Right lobe of liver (tissue), 4 donors: ENCODE measurements at regions not wholly inside any gene's neighbourhood (a gene's known extent, or its start where the extent isn't known, plus 50 kb on each side); places are given as distances from the start of the nearest gene placed in this dataset.

Experiments used
- CTCF ChIP-seq, 4 donors: fragments of 200-600 bp in 3 of 4; fragments of 450-650 bp in 1 of 4; IDR thresholded peaks; one replicate each; pipeline versions ENCODE4 v1.5.1 to v1.8.0; 2016 to 2022; ENCODE audit warnings: antibody characterized with exemption in 4 of 4, mild to moderate bottlenecking in 2 of 4
- POLR2A ChIP-seq: fragments of 450-650 bp; IDR thresholded peaks from one replicate; pipeline ENCODE4 v1.6.1; 2017; ENCODE audit warnings: antibody characterized with exemption, mild to moderate bottlenecking
- donor health status: DM: no; HTN: no; CAD: no.
- donor health status: DM: no; HTN: no; CAD: no.
- donor health status: DM: no; HTN: yes; CAD: no.

GRCh38 chr7:85415743-85416142 lies 228.9 kb upstream of the SEMA3D start:
- TF ChIP-seq CTCF (IDR thresholded peaks at IDR 0.05) (no peak), POLR2A (no peak)
